ENCODE measurements at regions not wholly inside any gene's neighbourhood (a gene's known extent, or its start where the extent isn't known, plus 50 kb on each side); places are given as distances from the start of the nearest gene placed in this dataset.

- H3K4me1 Mint-ChIP-seq (ENCODE audit: low read depth), result no peaks in the 10 kb centered on the region
- no peak for TF ChIP-seq CTCF (IDR thresholded peaks at IDR 0.05; ENCODE audit: unreplicated experiment)
- H3K4me3 Mint-ChIP-seq (ENCODE audit: low read depth), result no peak overlapping the region
- no peak overlapping the region for H3K27ac Mint-ChIP-seq
- DNase-seq (ENCODE audit: low spot score, unreplicated experiment), result no peak
- peaks cover 13% of the 10 kb centered on the region for H3K27me3 Mint-ChIP-seq
- no peaks in the 10 kb centered on the region for H3K9me3 Mint-ChIP-seq (ENCODE audit: low read depth)
- H3K36me3 Mint-ChIP-seq (ENCODE audit: insufficient read depth), result no peaks in the 10 kb centered on the region
Measured at GRCh38 chr5:79851391-79851863, 139.6 kb downstream of the MTX3 start.

GRCh38 chr5:79850941-79851340 lies 140.1 kb downstream of the MTX3 start:
- Mint-ChIP-seq H3K9me3 (ENCODE audit: low read depth) (no peaks in the 10 kb centered on the region), H3K4me1 (ENCODE audit: low read depth) (no peaks in the 10 kb centered on the region), H3K4me3 (ENCODE audit: low read depth) (no peak overlapping the region), H3K27me3 (peaks cover 13% of the 10 kb centered on the region), H3K36me3 (ENCODE audit: insufficient read depth) (no peaks in the 10 kb centered on the region), H3K27ac (no peak overlapping the region)
- TF ChIP-seq CTCF (IDR thresholded peaks at IDR 0.05; ENCODE audit: unreplicated experiment), result no peak
- no peak for DNase-seq (ENCODE audit: low spot score, unreplicated experiment)

GRCh38 chr5:79850316-79850822 lies 140.7 kb downstream of the MTX3 start:
- no peak for DNase-seq (ENCODE audit: low spot score, unreplicated experiment)
- H3K4me1 Mint-ChIP-seq (ENCODE audit: low read depth), result no peaks in the 10 kb centered on the region
- H3K27me3 Mint-ChIP-seq, result peaks cover 13% of the 10 kb centered on the region
- H3K9me3 Mint-ChIP-seq (ENCODE audit: low read depth), result no peaks in the 10 kb centered on the region
- TF ChIP-seq CTCF (IDR thresholded peaks at IDR 0.05; ENCODE audit: unreplicated experiment), result no peak
- no peak overlapping the region for H3K4me3 Mint-ChIP-seq (ENCODE audit: low read depth)
- no peak overlapping the region for H3K27ac Mint-ChIP-seq
- H3K36me3 Mint-ChIP-seq (ENCODE audit: insufficient read depth), result no peaks in the 10 kb centered on the region

GRCh38 chr5:79849486-79850315 lies 141.4 kb downstream of the MTX3 start:
- no peaks in the 10 kb centered on the region for H3K9me3 Mint-ChIP-seq (ENCODE audit: low read depth)
- no peak for TF ChIP-seq CTCF (IDR thresholded peaks at IDR 0.05; ENCODE audit: unreplicated experiment)
- peaks cover 13% of the 10 kb centered on the region for H3K27me3 Mint-ChIP-seq
- H3K27ac Mint-ChIP-seq, result no peak overlapping the region
- H3K4me3 Mint-ChIP-seq (ENCODE audit: low read depth), result no peak overlapping the region
- H3K4me1 Mint-ChIP-seq (ENCODE audit: low read depth), result no peaks in the 10 kb centered on the region
- no peaks in the 10 kb centered on the region for H3K36me3 Mint-ChIP-seq (ENCODE audit: insufficient read depth)
- DNase-seq (ENCODE audit: low spot score, unreplicated experiment), result no peak

All from progenitor cell of endocrine pancreas (in vitro differentiated cells).